ENCODE measurements at regions not wholly inside any gene's neighbourhood (a gene's known extent, or its start where the extent isn't known, plus 50 kb on each side); places are given as distances from the start of the nearest gene placed in this dataset.

- TF ChIP-seq POLR2A (IDR thresholded peaks at IDR 0.05) (no peak), CTCF (IDR thresholded peaks at IDR 0.05) (no peak), POLR2AphosphoS5 (IDR thresholded peaks at IDR 0.05) (no peak), EP300 (IDR thresholded peaks at IDR 0.05) (no peak)
Observed at GRCh38 chr14:82504894-82505293, 971.2 kb upstream of the SEL1L start.

All from sigmoid colon (tissue), 4 donors.